ENCODE measurements at regions not wholly inside any gene's neighbourhood (a gene's known extent, or its start where the extent isn't known, plus 50 kb on each side); places are given as distances from the start of the nearest gene placed in this dataset.

DNA sequence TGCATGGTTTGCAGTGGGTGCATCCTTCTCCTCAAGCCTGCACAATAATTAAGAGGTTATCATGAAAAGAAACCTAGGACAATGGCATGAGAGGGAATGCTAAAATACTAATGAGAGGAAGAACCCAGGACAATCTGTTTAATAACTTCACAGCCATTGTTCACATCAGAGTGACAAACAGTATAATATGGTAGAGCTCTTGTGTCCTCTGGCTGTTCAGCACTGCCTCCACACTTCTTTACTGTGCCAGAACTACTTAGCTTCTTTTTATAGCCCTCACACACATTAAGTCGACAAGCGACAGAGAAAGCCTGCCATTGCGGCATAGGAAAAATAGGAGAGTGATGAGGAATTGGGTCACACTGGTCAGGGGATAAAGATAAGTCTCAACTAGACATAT, 65.0 kb upstream of the MEIS2 start:
- Histone ChIP-seq H3K9ac (ENCODE audit: low read depth, low read length) (no peak overlapping the region), H3K36me3 (ENCODE audit: insufficient read depth, low read length) (no peaks in the 10 kb centered on the region), H3K4me1 (ENCODE audit: insufficient read depth, low read length) (no peaks in the 10 kb centered on the region), H3K9me3 (ENCODE audit: control insufficient read depth, insufficient read depth, low read length) (no peaks in the 10 kb centered on the region)

GRCh38 chr15:37166402-37166801, 66.1 kb upstream of the MEIS2 start:
- no peaks in the 10 kb centered on the region for H3K9me3 ChIP-seq (ENCODE audit: control insufficient read depth, insufficient read depth, low read length)
- no peak overlapping the region for H3K9ac ChIP-seq (ENCODE audit: low read depth, low read length)
- no peaks in the 10 kb centered on the region for H3K36me3 ChIP-seq (ENCODE audit: insufficient read depth, low read length)
- H3K4me1 ChIP-seq (ENCODE audit: insufficient read depth, low read length), result no peaks in the 10 kb centered on the region

DNA sequence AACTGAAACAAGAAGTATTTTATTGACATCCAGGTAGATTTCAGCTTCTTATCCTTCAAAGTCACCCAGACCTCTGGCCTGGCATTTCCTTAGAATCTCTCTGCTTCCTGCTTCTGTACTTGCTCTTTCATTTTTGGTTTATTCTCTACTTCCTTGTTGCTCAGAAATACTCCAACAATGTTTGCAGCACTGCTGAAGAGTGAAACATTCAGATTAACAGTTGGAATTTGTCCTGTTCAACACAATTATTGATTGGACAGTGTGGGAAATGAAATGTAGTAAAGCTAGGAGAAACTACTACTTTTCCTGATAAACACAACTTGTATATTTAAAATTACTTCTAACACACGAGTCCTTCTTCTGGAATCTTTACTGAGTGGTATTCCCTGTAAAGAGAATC, 81.0 kb upstream of the MEIS2 start:
- Histone ChIP-seq H3K36me3 (ENCODE audit: insufficient read depth, low read length) (no peaks in the 10 kb centered on the region), H3K4me1 (ENCODE audit: insufficient read depth, low read length) (no peaks in the 10 kb centered on the region), H3K9me3 (ENCODE audit: control insufficient read depth, insufficient read depth, low read length) (peaks cover 6% of the 10 kb centered on the region; the same call in 1 of the 2 replicates), H3K9ac (ENCODE audit: low read depth, low read length) (no peak overlapping the region)

GRCh38 chr15:37199545-37199944, 99.2 kb upstream of the MEIS2 start:
- Histone ChIP-seq H3K4me1 (ENCODE audit: insufficient read depth, low read length) (no peaks in the 10 kb centered on the region), H3K9me3 (ENCODE audit: control insufficient read depth, insufficient read depth, low read length) (no peaks in the 10 kb centered on the region), H3K36me3 (ENCODE audit: insufficient read depth, low read length) (no peaks in the 10 kb centered on the region), H3K9ac (ENCODE audit: low read depth, low read length) (no peak overlapping the region)

DNA sequence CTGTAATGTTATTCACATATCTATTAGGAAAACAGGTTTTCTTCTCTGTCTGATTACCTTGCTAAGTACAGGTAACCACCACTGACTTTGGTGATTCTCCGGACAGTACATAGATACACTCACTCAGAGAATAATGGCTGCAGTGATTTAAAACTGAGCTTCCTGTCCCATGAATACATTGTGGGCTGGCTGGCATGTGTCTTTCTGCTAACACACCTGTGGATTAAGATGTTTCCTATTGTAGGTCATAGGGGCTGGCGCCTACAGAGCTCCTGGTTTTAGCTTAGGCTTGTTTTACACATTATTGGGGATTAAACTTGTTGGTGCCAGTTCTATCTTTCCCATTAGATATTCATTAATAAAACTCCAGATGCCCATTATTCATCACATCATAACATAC, 102.7 kb upstream of the MEIS2 start:
- Histone ChIP-seq H3K4me1 (ENCODE audit: insufficient read depth, low read length) (no peaks in the 10 kb centered on the region), H3K9me3 (ENCODE audit: control insufficient read depth, insufficient read depth, low read length) (no peaks in the 10 kb centered on the region), H3K36me3 (ENCODE audit: insufficient read depth, low read length) (no peaks in the 10 kb centered on the region), H3K9ac (ENCODE audit: low read depth, low read length) (no peak overlapping the region)

GRCh38 chr15:37204692-37205091, 104.3 kb upstream of the MEIS2 start:
- H3K4me1 ChIP-seq (ENCODE audit: insufficient read depth, low read length), result no peaks in the 10 kb centered on the region
- no peak overlapping the region for H3K9ac ChIP-seq (ENCODE audit: low read depth, low read length)
- no peaks in the 10 kb centered on the region for H3K36me3 ChIP-seq (ENCODE audit: insufficient read depth, low read length)
- no peaks in the 10 kb centered on the region for H3K9me3 ChIP-seq (ENCODE audit: control insufficient read depth, insufficient read depth, low read length)

- Histone ChIP-seq H3K9me3 (ENCODE audit: control insufficient read depth, insufficient read depth, low read length) (no peaks in the 10 kb centered on the region), H3K36me3 (ENCODE audit: insufficient read depth, low read length) (no peaks in the 10 kb centered on the region), H3K9ac (ENCODE audit: low read depth, low read length) (no peak overlapping the region), H3K4me1 (ENCODE audit: insufficient read depth, low read length) (no peaks in the 10 kb centered on the region)
Observed at GRCh38 chr15:37206690-37207089, 106.3 kb upstream of the MEIS2 start.

DNA sequence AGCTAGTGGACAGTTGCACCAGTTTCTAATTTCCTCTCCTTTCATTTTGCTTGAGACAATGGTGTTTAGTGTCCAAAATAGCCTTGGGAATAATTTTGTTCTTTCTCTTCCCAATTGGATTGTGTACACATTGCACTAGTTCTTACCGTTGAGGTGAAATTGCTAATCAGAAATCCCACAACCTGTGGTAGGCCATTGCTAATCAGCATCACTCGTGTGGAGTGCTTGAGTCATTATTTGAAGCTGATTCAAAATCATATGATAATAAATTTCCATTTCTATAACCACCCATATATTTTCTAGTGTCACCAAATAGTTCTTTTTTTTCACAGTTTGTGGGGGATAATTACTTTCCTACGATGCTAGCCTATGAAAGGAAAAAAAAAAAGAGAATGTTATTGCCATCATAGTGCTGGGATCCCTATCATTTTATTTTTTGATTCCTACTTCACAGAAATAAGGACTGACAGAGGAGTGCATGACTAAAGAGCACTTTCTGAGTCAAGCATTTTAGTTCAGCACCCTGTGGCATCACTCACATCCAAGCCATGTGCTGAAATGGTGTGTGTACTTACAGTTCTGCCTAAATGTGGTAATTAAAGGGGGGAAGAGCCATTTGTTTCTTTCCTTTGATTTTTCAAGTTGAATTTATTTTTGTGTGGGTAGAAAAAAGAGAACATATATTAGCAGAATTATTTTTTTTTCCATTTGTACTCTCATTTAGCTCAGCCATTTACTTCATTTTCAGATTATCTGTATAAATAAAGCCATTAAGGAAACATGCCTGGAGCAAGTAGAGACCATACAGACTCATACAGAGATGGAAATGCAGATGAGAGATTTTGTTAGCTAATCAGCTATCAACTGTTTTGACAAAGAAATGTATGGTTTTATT, 108.0 kb upstream of the MEIS2 start:
- Histone ChIP-seq H3K4me1 (ENCODE audit: insufficient read depth, low read length) (no peaks in the 10 kb centered on the region), H3K9me3 (ENCODE audit: control insufficient read depth, insufficient read depth, low read length) (no peaks in the 10 kb centered on the region), H3K9ac (ENCODE audit: low read depth, low read length) (no peak overlapping the region), H3K36me3 (ENCODE audit: insufficient read depth, low read length) (no peaks in the 10 kb centered on the region)

- Histone ChIP-seq H3K9me3 (ENCODE audit: control insufficient read depth, insufficient read depth, low read length) (no peaks in the 10 kb centered on the region), H3K36me3 (ENCODE audit: insufficient read depth, low read length) (no peaks in the 10 kb centered on the region), H3K4me1 (ENCODE audit: insufficient read depth, low read length) (no peaks in the 10 kb centered on the region), H3K9ac (ENCODE audit: low read depth, low read length) (no peak overlapping the region)
Observed at GRCh38 chr15:37209041-37209363, 108.7 kb upstream of the MEIS2 start.

GRCh38 chr15:37217567-37217966, 117.2 kb upstream of the MEIS2 start:
- Histone ChIP-seq H3K4me1 (ENCODE audit: insufficient read depth, low read length) (no peaks in the 10 kb centered on the region), H3K9ac (ENCODE audit: low read depth, low read length) (no peak overlapping the region), H3K9me3 (ENCODE audit: control insufficient read depth, insufficient read depth, low read length) (no peaks in the 10 kb centered on the region), H3K36me3 (ENCODE audit: insufficient read depth, low read length) (no peaks in the 10 kb centered on the region)

- no peaks in the 10 kb centered on the region for H3K4me1 ChIP-seq (ENCODE audit: insufficient read depth, low read length)
- no peak overlapping the region for H3K9ac ChIP-seq (ENCODE audit: low read depth, low read length)
- H3K36me3 ChIP-seq (ENCODE audit: insufficient read depth, low read length), result no peaks in the 10 kb centered on the region
- no peaks in the 10 kb centered on the region for H3K9me3 ChIP-seq (ENCODE audit: control insufficient read depth, insufficient read depth, low read length)
Observed at GRCh38 chr15:37218351-37218916, 118.1 kb upstream of the MEIS2 start.

DNA sequence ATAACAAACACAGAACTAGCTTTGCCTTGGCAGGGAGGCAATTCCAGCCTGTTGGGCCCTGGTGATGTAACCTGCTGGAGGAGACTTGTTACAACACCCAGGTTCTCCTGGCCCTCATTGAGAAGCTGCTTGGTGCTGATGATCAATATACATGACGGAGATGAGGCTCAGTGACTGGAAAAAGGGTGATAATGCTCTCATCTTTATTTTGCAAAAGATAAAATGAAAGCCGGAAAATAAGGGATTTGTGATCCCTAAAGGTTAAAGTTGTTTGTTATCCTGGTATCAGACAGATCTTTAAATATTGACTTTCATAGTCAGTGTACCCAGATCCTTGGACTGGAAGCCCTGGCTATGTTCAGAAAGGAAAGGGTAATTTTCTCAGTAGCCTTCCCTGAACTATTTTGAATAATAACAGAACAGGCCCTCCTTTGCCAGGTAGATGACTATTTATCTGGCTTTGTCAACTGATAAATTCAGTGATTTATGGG, 118.9 kb upstream of the MEIS2 start:
- Histone ChIP-seq H3K4me1 (ENCODE audit: insufficient read depth, low read length) (no peaks in the 10 kb centered on the region), H3K9me3 (ENCODE audit: control insufficient read depth, insufficient read depth, low read length) (no peaks in the 10 kb centered on the region), H3K9ac (ENCODE audit: low read depth, low read length) (no peak overlapping the region), H3K36me3 (ENCODE audit: insufficient read depth, low read length) (no peaks in the 10 kb centered on the region)

- no peaks in the 10 kb centered on the region for H3K9me3 ChIP-seq (ENCODE audit: control insufficient read depth, insufficient read depth, low read length)
- no peak overlapping the region for H3K9ac ChIP-seq (ENCODE audit: low read depth, low read length)
- no peaks in the 10 kb centered on the region for H3K36me3 ChIP-seq (ENCODE audit: insufficient read depth, low read length)
- no peaks in the 10 kb centered on the region for H3K4me1 ChIP-seq (ENCODE audit: insufficient read depth, low read length)
Observed at GRCh38 chr15:37220949-37221670, 120.8 kb upstream of the MEIS2 start.

DNA sequence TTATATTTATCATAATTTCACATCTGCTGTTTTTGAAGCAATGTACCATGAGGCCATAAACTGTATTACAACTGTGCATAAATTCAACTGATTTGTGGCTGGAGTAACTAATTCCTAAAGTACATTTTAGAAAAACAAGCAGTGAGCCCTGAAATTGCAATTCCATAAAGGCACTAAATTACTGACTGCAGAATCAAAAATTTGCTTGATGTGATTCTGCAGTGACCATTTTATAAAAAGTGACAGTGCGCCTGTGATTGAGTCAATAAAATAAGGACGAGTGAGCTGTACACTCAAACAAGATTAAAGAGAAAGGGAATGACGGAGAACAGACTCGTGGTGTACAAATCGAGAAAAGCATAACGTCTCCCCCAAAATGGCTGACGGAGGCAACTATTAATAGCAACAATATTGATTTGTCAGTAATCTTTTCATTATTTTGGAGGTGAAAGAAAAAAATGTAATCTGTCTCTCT, 121.4 kb upstream of the MEIS2 start:
- H3K36me3 ChIP-seq (ENCODE audit: insufficient read depth, low read length), result no peaks in the 10 kb centered on the region
- H3K9ac ChIP-seq (ENCODE audit: low read depth, low read length), result no peak overlapping the region
- no peaks in the 10 kb centered on the region for H3K9me3 ChIP-seq (ENCODE audit: control insufficient read depth, insufficient read depth, low read length)
- H3K4me1 ChIP-seq (ENCODE audit: insufficient read depth, low read length), result no peaks in the 10 kb centered on the region

- Histone ChIP-seq H3K9me3 (ENCODE audit: control insufficient read depth, insufficient read depth, low read length) (no peaks in the 10 kb centered on the region), H3K4me1 (ENCODE audit: insufficient read depth, low read length) (no peaks in the 10 kb centered on the region), H3K9ac (ENCODE audit: low read depth, low read length) (no peak overlapping the region), H3K36me3 (ENCODE audit: insufficient read depth, low read length) (no peaks in the 10 kb centered on the region)
Observed at GRCh38 chr15:37223089-37223488, 122.7 kb upstream of the MEIS2 start.
